Suppressor macrophage (primary cell): ENCODE measurements at regions not wholly inside any gene's neighbourhood (a gene's known extent, or its start where the extent isn't known, plus 50 kb on each side); places are given as distances from the start of the nearest gene placed in this dataset.

Experiments used
- DNase-seq, 4 experiments: peaks; one replicate each; pipeline ENCODE4 v3.0.0-alpha.2; 2020 to 2022

GRCh38 chr7:88495881-88496725 lies 189.4 kb upstream of the STEAP4 start:
- no peak for DNase-seq

- no peak for DNase-seq
Measured at GRCh38 chr7:88492153-88492552, 185.5 kb upstream of the STEAP4 start.

GRCh38 chr7:88490874-88491273 lies 184.2 kb upstream of the STEAP4 start:
- DNase-seq = no peak

- DNase-seq = no peak
Measured at GRCh38 chr7:88490161-88490560, 183.5 kb upstream of the STEAP4 start.

GRCh38 chr7:88485821-88486220 lies 179.1 kb upstream of the STEAP4 start:
- no peak for DNase-seq

GRCh38 chr7:88484551-88484950 lies 177.9 kb upstream of the STEAP4 start:
- no peak for DNase-seq

- DNase-seq = no peak
Measured at GRCh38 chr7:88480896-88481295, 174.2 kb upstream of the STEAP4 start.

GRCh38 chr7:88480271-88480670 lies 173.6 kb upstream of the STEAP4 start:
- no peak for DNase-seq

- DNase-seq = no peak
Measured at GRCh38 chr7:88477976-88478375, 171.3 kb upstream of the STEAP4 start.

GRCh38 chr7:88465600-88465999 lies 158.9 kb upstream of the STEAP4 start:
- no peak for DNase-seq

GRCh38 chr7:88462799-88463198 lies 156.1 kb upstream of the STEAP4 start:
- DNase-seq = no peak

- DNase-seq = peak in 2 of 4 experiments; percentile 38 to 55
Measured at GRCh38 chr7:88460650-88461049, 154.0 kb upstream of the STEAP4 start.

GRCh38 chr7:88458946-88459345 lies 152.3 kb upstream of the STEAP4 start:
- peak; percentile 26 to 66 (median 52) for DNase-seq

GRCh38 chr7:88458279-88458678 lies 151.6 kb upstream of the STEAP4 start:
- DNase-seq = no peak

- DNase-seq = peak; percentile 8 to 67 (median 32)
Measured at GRCh38 chr7:88457320-88457719, 150.6 kb upstream of the STEAP4 start.

- no peak for DNase-seq
Measured at GRCh38 chr7:88456490-88456889, 149.8 kb upstream of the STEAP4 start.

GRCh38 chr7:88455696-88456095 lies 149.0 kb upstream of the STEAP4 start:
- no peak for DNase-seq

- no peak for DNase-seq
Measured at GRCh38 chr7:88452646-88453045, 146.0 kb upstream of the STEAP4 start.

GRCh38 chr7:88450874-88451273 lies 144.2 kb upstream of the STEAP4 start:
- no peak for DNase-seq

GRCh38 chr7:88449410-88449809 lies 142.7 kb upstream of the STEAP4 start:
- no peak for DNase-seq

- no peak for DNase-seq
Measured at GRCh38 chr7:88442413-88442812, 135.7 kb upstream of the STEAP4 start.

- no peak for DNase-seq
Measured at GRCh38 chr7:88437132-88437531, 130.4 kb upstream of the STEAP4 start.

GRCh38 chr7:88432301-88432700 lies 125.6 kb upstream of the STEAP4 start:
- DNase-seq = no peak

GRCh38 chr7:88431882-88432281 lies 125.2 kb upstream of the STEAP4 start:
- no peak for DNase-seq

- no peak for DNase-seq
Measured at GRCh38 chr7:88429382-88429781, 122.7 kb upstream of the STEAP4 start.
